OCI-LY7 (cell line): ENCODE measurements at regions not wholly inside any gene's neighbourhood (a gene's known extent, or its start where the extent isn't known, plus 50 kb on each side); places are given as distances from the start of the nearest gene placed in this dataset.
"Not testable (repeated sequence)": the region's sequence is repeated elsewhere in the genome, so short reads cannot be mapped to it uniquely, and the experiment has no call there.

ENCODE experiments used
- EZH2phosphoT487 ChIP-seq: fragments of 200-600 bp; sonication (generic); IDR thresholded peaks from 2 replicates; pipeline ENCODE4 v1.6.1; 2018; ENCODE audit warnings: low read depth, borderline replicate concordance, mild to moderate bottlenecking, mixed run types, antibody characterized with exemption, low read length, moderate library complexity, mixed read lengths
- TF ChIP-seq, protein P1 (sequence below): fragments of 200-600 bp; sonication (generic); conservative IDR thresholded peaks from 2 replicates; pipeline ENCODE4 v1.5.1; 2014; ENCODE audit warnings: mild to moderate bottlenecking, antibody characterized with exemption, low read length, moderate library complexity, mixed read lengths

DNA sequence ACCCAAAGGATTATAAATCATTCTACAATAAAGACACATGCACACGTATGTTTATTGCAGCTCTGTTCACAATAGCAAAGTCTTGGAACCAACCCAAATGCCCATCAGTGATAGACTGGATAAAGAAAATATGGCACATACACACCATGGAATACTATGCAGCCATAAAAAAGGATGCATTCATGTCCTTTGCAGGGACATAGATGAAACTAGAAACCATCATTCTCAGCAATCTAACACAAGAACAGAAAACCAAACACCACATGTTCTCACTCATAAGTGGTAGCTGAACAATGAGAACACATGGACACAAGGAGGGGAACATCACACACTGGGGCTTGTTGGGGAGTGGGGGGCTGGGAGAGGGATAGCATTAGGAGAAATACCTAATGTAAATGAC is 164.9 kb downstream of the CRPPA start:
- TF ChIP-seq, protein P1, sequence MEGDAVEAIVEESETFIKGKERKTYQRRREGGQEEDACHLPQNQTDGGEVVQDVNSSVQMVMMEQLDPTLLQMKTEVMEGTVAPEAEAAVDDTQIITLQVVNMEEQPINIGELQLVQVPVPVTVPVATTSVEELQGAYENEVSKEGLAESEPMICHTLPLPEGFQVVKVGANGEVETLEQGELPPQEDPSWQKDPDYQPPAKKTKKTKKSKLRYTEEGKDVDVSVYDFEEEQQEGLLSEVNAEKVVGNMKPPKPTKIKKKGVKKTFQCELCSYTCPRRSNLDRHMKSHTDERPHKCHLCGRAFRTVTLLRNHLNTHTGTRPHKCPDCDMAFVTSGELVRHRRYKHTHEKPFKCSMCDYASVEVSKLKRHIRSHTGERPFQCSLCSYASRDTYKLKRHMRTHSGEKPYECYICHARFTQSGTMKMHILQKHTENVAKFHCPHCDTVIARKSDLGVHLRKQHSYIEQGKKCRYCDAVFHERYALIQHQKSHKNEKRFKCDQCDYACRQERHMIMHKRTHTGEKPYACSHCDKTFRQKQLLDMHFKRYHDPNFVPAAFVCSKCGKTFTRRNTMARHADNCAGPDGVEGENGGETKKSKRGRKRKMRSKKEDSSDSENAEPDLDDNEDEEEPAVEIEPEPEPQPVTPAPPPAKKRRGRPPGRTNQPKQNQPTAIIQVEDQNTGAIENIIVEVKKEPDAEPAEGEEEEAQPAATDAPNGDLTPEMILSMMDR, result not testable (repeated sequence)
- TF ChIP-seq EZH2phosphoT487, result not testable (repeated sequence)
